ENCODE measurements at regions not wholly inside any gene's neighbourhood (a gene's known extent, or its start where the extent isn't known, plus 50 kb on each side); places are given as distances from the start of the nearest gene placed in this dataset.

DNA sequence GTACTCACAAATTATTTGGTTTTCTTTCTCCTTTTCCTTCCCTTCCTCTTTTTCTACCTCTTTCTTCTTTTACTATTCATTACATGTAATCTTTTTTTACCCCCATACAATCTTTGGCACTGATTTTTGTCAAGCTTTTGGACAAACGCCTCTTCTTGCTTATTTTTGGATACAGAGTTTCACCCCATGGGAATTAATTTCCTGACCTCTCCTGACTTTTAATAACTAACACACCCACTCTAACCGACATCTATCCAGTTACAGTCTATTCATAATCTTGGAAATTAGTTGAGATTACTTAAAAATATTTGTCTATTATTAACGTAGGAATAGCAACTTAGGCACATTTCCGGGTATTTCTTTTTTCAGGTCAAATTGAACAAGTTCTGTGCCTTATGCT is 101.2 kb downstream of the HDGFL1 start:
- Histone ChIP-seq H3F3A (ENCODE audit: insufficient read depth, low read length, poor library complexity, severe bottlenecking) (no peaks in the 10 kb centered on the region), H3K9me3 (ENCODE audit: low read length) (no peaks in the 10 kb centered on the region), H3K27ac (ENCODE audit: low read length) (no peak overlapping the region), H3K79me2 (replicated peaks; ENCODE audit: insufficient read depth, low read length) (no peaks in the 10 kb centered on the region), H3K4me2 (ENCODE audit: low read length) (no peak overlapping the region), H3K4me3 (ENCODE audit: low read length) (no peak overlapping the region), H3K9ac (ENCODE audit: low read length) (no peak overlapping the region), H3K27me3 (ENCODE audit: insufficient read depth, low read depth, low read length) (no peaks in the 10 kb centered on the region), H2AFZ (ENCODE audit: low read depth, low read length) (no peak overlapping the region), H3K36me3 (ENCODE audit: insufficient read depth, low read length) (no peaks in the 10 kb centered on the region), H3K9me2 (ENCODE audit: insufficient read depth, low read length) (no peaks in the 10 kb centered on the region), H4K20me1 (ENCODE audit: insufficient read depth) (no peaks in the 10 kb centered on the region)
- TF ChIP-seq POLR2AphosphoS5 (IDR thresholded peaks at IDR 0.05) (no peak), EZH2 (IDR thresholded peaks at IDR 0.05; ENCODE audit: borderline replicate concordance, insufficient read depth, low read length, poor library complexity, severe bottlenecking) (no peak), EP300 (conservative IDR thresholded peaks at IDR 0.05; ENCODE audit: poor library complexity, severe bottlenecking) (no peak), SMC3 (conservative IDR thresholded peaks at IDR 0.05; ENCODE audit: poor library complexity) (no peak), TAF1 (IDR thresholded peaks at IDR 0.05; ENCODE audit: low read depth) (no peak), RAD21 (conservative IDR thresholded peaks at IDR 0.05) (no peak)
- TF ChIP-seq, protein P1, sequence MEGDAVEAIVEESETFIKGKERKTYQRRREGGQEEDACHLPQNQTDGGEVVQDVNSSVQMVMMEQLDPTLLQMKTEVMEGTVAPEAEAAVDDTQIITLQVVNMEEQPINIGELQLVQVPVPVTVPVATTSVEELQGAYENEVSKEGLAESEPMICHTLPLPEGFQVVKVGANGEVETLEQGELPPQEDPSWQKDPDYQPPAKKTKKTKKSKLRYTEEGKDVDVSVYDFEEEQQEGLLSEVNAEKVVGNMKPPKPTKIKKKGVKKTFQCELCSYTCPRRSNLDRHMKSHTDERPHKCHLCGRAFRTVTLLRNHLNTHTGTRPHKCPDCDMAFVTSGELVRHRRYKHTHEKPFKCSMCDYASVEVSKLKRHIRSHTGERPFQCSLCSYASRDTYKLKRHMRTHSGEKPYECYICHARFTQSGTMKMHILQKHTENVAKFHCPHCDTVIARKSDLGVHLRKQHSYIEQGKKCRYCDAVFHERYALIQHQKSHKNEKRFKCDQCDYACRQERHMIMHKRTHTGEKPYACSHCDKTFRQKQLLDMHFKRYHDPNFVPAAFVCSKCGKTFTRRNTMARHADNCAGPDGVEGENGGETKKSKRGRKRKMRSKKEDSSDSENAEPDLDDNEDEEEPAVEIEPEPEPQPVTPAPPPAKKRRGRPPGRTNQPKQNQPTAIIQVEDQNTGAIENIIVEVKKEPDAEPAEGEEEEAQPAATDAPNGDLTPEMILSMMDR (IDR thresholded peaks at IDR 0.05; ENCODE audit: poor library complexity, severe bottlenecking): no peak
- TF ChIP-seq, protein P2, sequence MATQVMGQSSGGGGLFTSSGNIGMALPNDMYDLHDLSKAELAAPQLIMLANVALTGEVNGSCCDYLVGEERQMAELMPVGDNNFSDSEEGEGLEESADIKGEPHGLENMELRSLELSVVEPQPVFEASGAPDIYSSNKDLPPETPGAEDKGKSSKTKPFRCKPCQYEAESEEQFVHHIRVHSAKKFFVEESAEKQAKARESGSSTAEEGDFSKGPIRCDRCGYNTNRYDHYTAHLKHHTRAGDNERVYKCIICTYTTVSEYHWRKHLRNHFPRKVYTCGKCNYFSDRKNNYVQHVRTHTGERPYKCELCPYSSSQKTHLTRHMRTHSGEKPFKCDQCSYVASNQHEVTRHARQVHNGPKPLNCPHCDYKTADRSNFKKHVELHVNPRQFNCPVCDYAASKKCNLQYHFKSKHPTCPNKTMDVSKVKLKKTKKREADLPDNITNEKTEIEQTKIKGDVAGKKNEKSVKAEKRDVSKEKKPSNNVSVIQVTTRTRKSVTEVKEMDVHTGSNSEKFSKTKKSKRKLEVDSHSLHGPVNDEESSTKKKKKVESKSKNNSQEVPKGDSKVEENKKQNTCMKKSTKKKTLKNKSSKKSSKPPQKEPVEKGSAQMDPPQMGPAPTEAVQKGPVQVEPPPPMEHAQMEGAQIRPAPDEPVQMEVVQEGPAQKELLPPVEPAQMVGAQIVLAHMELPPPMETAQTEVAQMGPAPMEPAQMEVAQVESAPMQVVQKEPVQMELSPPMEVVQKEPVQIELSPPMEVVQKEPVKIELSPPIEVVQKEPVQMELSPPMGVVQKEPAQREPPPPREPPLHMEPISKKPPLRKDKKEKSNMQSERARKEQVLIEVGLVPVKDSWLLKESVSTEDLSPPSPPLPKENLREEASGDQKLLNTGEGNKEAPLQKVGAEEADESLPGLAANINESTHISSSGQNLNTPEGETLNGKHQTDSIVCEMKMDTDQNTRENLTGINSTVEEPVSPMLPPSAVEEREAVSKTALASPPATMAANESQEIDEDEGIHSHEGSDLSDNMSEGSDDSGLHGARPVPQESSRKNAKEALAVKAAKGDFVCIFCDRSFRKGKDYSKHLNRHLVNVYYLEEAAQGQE (IDR thresholded peaks at IDR 0.05; ENCODE audit: borderline replicate concordance): no peak

DNA sequence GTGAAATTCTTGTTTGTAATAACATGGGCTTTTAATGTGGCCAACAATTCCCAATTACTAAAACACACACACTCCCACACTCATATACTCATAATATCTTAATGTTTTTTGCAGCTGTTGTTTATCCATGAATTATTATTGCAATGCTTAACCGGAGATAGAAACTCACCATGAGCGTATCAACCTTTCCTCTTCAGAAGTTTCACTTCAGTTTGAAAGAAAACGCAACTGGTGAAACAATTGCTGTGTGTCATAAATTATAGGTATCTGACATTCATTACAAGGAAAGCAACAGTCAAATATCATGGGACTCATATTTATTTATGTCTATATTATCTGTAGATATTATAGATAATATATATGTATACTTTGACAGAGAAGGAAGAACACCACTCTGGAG is 104.1 kb downstream of the HDGFL1 start:
- Histone ChIP-seq H3K4me3 (ENCODE audit: low read length) (no peak overlapping the region), H3K27ac (ENCODE audit: low read length) (no peak overlapping the region), H3K27me3 (ENCODE audit: insufficient read depth, low read depth, low read length) (no peaks in the 10 kb centered on the region), H3K4me2 (ENCODE audit: low read length) (no peak overlapping the region), H3K36me3 (ENCODE audit: insufficient read depth, low read length) (no peaks in the 10 kb centered on the region), H3K9ac (ENCODE audit: low read length) (no peak overlapping the region), H3K9me2 (ENCODE audit: insufficient read depth, low read length) (no peaks in the 10 kb centered on the region), H2AFZ (ENCODE audit: low read depth, low read length) (no peak overlapping the region), H4K20me1 (ENCODE audit: insufficient read depth) (no peaks in the 10 kb centered on the region), H3F3A (ENCODE audit: insufficient read depth, low read length, poor library complexity, severe bottlenecking) (no peaks in the 10 kb centered on the region), H3K9me3 (ENCODE audit: low read length) (no peaks in the 10 kb centered on the region), H3K79me2 (replicated peaks; ENCODE audit: insufficient read depth, low read length) (no peaks in the 10 kb centered on the region)
- TF ChIP-seq, protein P2 (IDR thresholded peaks at IDR 0.05; ENCODE audit: borderline replicate concordance): no peak
- TF ChIP-seq RAD21 (conservative IDR thresholded peaks at IDR 0.05): no peak
- TF ChIP-seq TAF1 (IDR thresholded peaks at IDR 0.05; ENCODE audit: low read depth): no peak
- no peak for TF ChIP-seq MXI1 (conservative IDR thresholded peaks at IDR 0.05; ENCODE audit: poor library complexity, severe bottlenecking)
- TF ChIP-seq SMC3 (conservative IDR thresholded peaks at IDR 0.05; ENCODE audit: poor library complexity): no peak
- TF ChIP-seq POLR2AphosphoS5 (IDR thresholded peaks at IDR 0.05): no peak
- TF ChIP-seq EZH2 (IDR thresholded peaks at IDR 0.05; ENCODE audit: borderline replicate concordance, insufficient read depth, low read length, poor library complexity, severe bottlenecking): no peak
- no peak for TF ChIP-seq EP300 (conservative IDR thresholded peaks at IDR 0.05; ENCODE audit: poor library complexity, severe bottlenecking)
- TF ChIP-seq, protein P1 (IDR thresholded peaks at IDR 0.05; ENCODE audit: poor library complexity, severe bottlenecking): no peak

All from neural cell (in vitro differentiated cells).